ENCODE measurements at regions not wholly inside any gene's neighbourhood (a gene's known extent, or its start where the extent isn't known, plus 50 kb on each side); places are given as distances from the start of the nearest gene placed in this dataset.

DNA sequence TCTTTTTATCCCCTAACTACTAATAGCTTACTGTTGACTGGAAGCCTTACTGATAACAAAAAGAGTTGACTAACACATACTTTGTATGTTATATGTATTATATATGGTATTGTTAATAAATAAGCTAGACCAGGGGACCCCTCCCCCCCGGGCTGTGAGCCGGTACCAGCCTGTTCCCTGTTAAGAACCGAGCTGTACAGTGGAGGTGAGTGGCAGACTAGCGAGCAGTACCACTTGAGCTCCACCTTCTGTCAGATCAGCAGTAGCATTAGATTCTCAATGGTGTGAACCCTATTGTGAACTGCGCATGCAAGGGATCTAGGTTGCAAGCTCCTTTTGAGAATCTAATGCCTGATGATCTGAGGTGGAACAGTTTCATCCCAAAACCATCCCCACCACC, 377.0 kb downstream of the IPMK start:
- TF ChIP-seq POLR2AphosphoS5 (IDR thresholded peaks at IDR 0.05): no peak
- TF ChIP-seq POLR2A (IDR thresholded peaks at IDR 0.05): no peak
- TF ChIP-seq CTCF (IDR thresholded peaks at IDR 0.05): no peak
- no peak for TF ChIP-seq EP300 (IDR thresholded peaks at IDR 0.05)

All from stomach (tissue), 4 donors.